ENCODE measurements at regions not wholly inside any gene's neighbourhood (a gene's known extent, or its start where the extent isn't known, plus 50 kb on each side); places are given as distances from the start of the nearest gene placed in this dataset.

DNA sequence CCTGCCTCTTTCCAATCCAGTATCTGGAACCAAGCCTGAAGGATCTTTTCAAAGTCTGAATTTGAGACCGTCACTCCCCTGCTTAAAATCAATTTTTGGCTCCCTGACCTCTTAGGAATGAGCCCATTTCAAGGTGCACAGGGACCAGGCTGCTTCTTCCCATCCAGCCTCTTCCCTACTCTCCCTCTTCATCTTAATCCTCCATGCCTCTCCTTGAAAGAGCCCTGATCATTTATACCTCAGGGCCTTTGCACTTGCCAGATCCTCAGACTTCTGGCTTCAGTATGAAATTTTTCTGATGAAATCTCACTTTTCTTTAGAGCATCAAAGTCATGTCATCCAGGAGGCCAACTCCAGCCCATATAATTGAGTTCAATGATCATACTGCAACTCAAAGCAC is 399.5 kb upstream of the CELF2 start:
- DNase-seq (ENCODE audit: low read depth, low spot score), result no peak

DNA sequence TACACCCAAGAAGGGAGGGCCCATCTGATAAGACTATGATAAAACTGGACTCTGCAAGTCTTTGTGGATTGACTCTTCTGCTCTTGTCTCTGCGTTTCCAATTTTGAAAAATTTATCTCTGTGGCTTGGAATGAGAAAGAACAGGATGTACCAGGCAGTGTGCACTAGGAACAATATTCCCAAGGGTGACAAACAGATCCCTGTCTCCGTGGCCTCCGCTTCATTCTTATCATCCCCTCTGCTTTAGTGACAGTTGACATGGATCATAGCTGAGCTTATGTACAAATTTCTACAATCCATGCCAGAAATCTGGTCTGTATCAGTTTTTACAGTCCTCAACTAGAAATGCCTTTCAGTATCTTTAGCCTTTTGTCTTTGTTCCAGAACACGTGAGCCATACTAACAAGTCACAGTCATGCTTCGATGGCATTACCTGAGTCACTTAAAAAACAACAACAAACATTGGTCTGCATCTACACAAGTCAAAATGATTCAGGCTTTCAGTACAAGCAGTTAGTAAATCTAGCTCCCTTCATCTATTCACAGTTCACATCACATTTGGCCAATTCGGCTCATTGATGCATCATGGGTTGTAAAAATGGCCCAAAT is 393.6 kb upstream of the CELF2 start:
- DNase-seq (ENCODE audit: low read depth, low spot score), result no peak

DNA sequence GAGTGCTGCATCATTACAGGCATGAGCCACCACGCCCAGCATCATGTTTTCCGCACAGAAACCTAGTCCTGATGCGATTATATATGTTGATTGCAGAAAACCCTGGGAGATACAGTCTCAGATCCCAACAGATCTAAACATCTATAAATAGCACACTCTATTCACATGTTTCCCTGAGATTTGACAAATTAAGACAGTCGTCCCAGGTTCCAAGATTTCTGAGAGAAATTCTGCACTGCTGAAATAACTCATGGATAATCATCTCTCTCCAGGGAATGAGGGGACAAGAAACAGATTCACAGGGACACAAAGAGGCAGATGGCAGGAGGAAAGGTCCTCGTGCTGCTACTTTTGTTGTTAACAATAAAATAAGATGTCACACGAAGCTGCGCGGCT is 393.1 kb upstream of the CELF2 start:
- DNase-seq (ENCODE audit: low read depth, low spot score), result no peak

DNA sequence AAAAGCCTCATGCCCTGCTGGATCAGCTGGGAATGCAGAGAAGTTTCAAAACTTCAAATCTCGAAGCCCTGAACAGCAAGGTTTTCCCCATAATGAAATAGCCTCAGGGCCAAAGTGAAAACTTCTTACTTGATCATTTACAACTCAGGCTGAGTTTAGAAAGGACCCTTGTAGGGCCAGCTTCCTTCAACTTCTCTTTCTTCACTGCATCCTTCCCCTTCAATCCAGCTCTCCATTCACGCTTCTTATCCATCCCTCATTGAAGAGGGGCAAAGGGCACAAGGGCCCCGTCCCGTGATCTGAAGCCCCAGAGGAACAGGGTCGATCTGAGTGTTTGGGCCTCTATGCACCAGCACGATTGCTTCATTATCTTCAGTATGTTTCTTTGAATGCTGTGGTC is 392.2 kb upstream of the CELF2 start:
- DNase-seq (ENCODE audit: low read depth, low spot score), result no peak

DNA sequence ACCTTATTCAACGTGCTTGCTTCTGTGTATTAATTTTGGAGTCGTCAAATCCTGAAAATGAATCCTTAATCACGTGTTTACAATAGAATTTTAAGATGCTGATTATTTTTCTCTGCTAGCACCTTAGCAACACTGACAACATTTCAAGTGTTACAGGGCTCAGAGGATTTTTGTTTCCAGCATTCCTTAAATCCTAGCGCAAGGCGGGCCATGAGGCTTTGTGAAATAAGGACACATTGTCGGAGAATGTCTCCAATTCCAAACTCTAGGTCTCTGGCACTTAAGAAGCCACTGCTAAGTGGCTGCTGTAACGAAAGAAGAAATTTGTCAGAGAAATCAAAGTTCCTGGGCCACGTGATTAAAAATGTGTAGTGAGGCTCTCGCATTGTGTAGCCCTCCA is 390.9 kb upstream of the CELF2 start:
- no peak for DNase-seq (ENCODE audit: low read depth, low spot score)

DNA sequence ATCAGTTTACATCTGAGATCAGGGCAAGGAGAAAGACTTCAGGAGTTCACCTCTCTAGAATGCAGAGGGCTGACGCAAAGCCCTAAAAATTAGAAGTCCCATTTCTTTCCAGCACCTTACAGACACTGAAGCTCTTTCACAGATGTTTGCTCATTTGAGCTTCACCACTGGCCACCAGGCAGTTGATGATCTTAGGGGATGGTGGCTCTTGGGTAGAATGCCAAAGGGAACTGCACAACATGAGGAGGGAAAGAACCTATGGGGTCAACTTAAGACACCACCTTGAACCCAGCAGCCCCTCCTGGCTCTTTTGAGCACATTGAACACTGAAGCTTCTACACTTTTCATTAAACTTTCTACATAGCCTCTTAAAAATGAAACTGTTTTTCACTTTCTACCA is 390.3 kb upstream of the CELF2 start:
- no peak for DNase-seq (ENCODE audit: low read depth, low spot score)

DNA sequence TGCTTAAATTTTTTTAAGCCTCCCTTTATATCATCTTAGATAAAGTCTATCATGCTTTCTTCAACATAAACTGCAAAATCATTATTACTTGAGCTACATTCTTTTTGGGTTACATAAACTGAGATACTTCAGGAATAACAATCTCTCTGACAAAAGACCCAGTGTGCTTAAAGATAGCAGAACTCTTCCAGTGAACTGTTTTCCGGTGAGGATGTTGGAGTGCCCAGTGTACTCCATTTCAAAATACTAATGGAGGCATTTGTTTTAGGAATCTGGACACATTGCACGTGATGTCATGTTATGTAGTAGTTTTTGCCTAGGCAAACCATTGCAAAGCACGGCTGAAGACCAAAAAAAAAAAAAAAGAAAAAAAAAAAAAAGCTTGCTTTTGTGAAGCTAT is 388.2 kb upstream of the CELF2 start:
- DNase-seq (ENCODE audit: low read depth, low spot score), result no peak

DNA sequence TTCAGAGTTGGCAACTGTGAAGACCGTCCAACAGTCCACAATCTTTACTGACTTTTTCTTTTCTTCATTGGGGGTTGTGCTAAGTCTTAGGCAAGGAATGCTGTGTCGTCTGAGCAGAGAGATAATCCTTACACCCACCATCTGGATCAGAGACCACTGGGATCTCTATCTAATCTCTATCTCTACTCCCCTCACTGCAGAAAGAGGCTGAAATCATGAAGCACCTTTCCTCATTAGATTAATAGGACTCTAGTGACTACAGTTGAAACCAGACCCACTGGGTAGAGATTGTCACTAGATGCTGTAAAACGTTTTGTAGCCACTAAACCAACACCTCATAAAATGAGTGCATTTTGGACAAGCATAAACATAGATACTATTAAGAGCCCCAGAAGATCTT is 387.4 kb upstream of the CELF2 start:
- no peak for DNase-seq (ENCODE audit: low read depth, low spot score)

DNA sequence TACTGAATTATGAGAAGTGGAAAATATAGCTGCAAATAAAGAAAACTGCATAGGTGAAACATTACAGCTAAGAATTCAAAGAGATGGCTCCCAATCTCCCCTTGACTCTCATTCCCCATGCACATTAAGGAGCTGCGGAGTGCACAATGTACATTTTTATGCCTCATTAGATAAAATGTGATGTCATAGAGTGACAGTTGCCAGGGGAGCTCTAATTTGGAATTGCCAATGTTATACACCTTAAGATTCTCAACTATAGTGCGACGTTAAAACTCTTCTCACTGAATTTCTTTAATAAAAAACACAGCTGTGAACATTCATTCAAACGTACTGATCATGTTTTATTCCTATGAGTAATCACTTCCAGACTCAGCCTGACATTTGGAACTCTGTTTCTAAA is 386.9 kb upstream of the CELF2 start:
- no peak for DNase-seq (ENCODE audit: low read depth, low spot score)

DNA sequence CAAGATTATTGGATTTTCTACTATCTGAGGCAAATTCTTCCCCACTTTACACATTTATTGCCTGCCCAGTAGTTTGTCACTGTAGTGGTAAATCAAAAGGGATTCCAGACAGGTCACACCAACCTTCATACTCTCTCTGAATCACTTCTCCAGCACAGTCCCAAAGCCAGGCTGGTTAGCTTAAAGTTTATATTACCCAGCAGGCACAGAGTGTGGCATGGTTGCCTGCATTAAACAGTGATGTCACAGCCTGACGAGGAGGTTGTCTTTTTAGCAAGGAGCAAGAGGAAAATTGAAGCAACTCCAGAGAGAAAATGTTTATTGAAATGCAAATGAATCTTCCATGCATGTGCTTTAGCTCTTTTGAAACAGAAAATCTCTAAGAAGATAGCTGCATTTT is 375.5 kb upstream of the CELF2 start:
- DNase-seq (ENCODE audit: low read depth, low spot score), result no peak

DNA sequence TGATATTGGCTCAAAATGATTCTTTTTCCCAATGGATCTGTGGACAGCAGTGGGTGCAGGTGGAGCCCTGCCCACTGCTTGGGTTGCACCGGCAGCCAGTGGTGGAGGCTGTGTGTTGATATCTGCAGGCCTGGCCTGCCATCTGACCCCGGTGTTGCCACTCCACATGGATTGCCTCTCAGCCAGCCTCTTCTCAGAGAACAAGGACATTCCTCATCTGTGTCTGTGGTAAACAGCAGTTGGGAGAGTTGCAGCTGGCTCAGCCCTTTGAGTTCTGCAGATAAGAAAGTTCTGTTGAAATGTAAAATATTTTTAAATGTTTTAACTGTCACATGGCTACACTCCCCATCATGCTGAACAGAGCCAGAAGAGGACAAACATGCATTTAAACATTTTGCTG is 374.9 kb upstream of the CELF2 start:
- DNase-seq (ENCODE audit: low read depth, low spot score), result no peak

DNA sequence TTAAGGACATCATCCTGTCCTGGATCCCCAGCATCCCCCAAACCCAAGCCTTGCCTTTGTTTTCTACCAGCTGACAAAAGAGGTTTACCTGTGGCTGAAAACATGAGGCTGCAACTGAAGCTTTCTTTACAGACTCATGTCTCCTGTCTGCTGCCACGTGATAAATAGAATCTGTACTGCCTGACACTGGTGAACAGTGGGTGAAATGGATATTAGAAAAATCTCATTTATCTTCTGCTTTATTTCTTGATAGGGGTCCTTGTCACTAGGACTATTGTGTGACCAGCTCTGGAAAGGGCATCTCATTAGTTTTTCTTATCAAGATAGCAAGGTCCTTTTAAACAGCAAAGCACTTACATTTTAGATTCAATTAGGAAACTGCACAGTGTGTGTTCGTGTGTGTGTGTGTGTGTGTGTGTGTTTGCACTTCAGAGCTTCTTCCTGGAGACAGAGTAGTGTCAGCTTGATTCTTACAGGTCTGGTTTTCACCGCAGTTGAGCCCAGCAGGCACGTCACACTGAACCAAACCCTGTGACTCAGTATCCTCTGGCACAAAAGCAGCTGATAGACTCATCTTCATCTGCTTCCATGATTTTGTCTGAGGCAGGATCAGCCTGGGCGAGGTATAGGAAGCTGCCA is 373.5 kb upstream of the CELF2 start:
- no peak for DNase-seq (ENCODE audit: low read depth, low spot score)

DNA sequence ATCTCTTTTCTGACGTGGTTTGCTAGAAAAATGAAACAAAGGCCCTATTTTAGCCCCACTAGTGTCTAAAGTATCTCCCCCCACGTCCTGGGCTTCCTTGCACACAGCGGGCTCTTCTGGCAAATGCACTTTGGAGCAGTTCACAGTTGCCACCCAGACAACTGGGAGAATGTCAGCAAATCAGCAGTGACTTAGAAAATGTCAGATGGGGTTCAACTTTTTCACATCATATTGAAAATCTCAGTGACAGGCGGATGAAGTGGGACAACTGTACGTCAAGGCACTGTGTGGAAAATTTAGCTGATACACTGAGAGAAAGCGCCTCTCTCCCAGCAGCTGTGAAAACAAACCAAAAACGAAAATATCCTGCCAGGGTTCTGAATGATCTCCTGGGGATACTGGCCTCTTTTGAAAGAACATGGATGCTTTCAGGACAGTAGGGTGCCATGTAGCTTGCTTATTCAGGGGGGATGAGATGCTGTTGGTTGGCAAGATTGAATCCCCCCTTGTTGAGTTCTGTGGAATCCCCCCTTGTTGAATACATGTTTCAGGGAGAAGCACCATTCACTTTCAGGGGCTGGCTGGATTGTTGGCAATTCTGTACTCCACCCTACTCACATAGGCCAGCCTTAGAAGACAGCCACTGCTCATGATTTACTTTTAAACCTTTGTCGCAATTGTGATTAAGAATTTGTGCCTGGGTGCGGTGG is 372.8 kb upstream of the CELF2 start:
- DNase-seq (ENCODE audit: low read depth, low spot score), result no peak

DNA sequence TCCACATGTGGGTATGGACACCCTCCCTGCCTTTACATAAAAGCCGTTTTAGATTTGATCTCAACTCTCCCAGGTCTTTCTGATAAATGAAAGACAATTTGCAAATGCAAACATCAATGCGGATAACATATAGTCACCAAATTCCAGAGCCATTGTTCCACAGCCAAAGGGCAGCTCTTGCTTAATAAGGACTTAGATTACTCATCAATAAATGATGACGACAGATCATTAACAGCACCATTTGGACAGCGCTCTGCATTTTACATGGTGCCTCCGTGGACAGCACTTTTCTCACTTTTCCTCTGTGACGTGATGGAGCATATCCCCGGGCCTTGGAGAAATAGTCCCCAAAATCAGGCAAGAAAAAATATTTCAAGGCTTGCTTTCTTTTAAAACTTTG is 370.3 kb upstream of the CELF2 start:
- DNase-seq (ENCODE audit: low read depth, low spot score), result no peak

DNA sequence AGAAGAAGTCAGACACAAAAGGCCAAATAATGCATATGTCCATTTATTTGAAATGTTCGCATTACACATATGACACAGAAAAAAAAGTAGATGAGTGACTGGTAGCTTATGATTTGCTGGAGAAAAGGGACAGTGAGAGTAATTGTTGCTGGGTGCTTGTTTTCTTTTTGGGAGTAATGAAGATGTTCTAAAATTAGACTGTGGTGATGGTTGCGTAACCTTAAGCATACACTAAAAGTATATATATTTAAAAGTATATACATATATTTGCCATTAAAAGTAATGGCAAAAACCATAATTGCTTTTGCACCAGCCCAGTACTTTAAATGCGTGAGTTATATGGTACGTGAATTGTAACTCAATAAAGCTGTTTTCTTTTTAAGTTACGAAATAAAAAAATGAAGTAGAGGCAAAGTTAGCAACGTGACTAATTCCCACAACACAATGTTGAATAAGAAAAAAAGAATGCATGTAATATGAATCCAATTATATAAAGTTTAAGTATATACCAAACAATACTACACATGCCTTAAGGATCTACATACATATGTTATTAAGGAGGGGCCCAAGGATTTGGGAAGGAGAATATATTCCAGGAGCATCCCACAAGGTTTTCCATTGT is 360.4 kb upstream of the CELF2 start:
- DNase-seq (ENCODE audit: low read depth, low spot score), result no peak

DNA sequence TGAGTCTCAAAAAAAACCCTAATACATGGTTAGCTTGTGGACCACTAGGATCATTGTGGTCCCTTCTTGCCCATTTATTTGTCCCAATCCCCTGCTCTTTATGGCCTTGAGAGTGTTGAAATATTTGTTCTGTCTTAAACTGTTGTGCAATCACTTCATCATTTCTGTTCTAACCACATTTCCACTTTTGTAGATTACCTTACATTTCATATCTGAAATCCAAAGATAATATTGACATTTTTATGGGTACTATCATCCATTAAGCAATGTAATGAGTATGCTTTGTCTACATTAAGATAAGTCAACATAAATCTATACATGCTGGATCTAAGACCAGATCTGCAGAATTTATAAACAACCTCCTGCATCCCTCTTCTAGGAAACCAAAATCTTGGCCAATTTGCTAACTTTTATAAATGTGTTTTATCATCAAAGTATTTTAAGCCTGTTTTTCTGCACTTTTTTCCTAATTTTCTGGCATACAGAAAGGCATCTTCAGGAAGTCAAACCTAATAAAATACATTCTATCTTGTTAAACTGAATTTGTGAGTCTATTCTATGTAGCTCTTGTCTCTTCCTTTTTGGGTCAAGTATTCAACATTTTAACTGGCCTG is 359.4 kb upstream of the CELF2 start:
- no peak for DNase-seq (ENCODE audit: low read depth, low spot score)

DNA sequence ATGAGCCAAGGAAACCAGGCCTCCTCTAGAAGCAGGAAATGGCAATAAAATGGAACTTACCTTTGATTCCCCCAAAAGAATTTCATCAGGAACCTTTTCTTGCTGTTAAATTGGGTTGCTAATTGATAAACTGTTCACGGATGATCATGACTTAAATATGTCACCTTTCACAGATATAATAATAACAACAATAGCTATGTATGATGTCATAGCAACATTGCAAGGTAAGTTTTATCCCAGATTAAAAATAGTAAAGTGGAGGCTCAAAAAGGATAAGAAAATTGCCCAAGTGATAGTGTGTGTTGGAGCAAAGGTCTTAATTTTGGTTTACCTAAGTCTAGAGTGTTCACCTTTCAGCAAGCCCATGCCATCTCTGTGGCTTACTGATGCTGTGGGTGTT is 357.6 kb upstream of the CELF2 start:
- no peak for DNase-seq (ENCODE audit: low read depth, low spot score)

DNA sequence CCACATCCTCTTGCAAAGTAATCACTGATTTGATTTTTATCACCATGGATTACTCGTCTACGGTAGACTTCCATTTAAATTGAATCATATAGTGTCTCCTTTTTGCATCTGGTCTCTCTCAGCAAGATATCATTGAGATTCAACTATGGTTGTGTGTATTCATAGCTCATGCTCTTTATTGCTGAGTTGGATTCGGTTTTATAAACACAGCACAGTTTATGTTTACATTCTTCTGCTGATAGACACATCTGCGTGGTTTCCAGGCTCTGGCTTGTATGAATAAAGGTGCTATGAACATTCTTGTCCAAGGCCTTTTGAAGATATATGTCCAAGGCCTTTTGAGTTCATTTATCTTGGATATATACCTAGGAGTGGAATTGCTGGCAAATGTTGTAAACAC is 356.5 kb upstream of the CELF2 start:
- no peak for DNase-seq (ENCODE audit: low read depth, low spot score)

DNA sequence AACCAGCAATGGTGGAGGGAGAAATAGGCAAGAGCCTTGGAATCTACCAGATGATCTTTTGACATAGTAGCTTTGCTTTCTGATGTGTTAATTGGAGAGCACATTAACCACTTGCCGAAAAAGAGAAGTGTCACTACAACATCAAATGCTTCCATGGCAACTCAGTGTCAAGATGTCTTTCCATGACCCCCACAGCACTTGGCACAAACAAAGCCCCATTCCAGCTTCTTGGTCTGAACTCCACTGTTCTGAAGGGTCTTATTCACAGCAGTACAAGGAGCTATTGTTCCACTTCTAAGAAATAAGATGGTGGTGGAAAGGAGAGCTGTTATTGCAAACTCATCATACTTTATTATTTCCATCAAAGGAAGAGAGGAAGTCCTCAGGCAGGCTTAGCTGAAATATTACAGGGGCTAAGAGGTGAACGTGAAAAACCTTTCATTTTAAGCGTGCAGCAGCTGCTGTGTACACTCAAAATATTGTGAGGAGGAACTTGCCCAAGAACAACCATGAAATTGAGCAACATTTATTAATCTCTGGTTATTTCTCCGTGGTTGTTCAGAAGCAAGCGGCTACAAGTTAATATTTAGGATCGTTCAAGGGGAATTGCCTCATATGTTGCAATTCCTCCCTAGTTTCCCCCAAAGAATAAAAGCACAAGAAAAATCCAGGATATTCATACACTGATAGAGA is 354.8 kb upstream of the CELF2 start:
- DNase-seq (ENCODE audit: low read depth, low spot score), result no peak

DNA sequence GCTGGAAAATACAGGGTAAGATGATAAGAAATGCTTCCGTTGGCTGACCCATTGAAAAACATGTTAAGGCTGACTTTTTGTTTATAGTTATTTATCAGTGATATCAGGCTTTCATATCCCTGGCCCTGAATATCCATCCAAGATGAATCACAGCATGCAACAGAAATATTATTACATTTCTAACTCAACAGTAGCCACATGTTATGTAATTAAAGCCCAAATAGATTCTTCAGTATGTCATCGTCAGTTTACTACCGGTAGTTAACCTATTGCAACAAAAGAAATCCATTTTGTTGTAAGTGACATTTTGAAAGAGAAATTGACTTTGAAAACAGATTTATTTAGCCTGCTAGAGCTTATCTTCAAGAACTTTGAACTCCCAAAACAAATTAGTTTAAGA is 354.1 kb upstream of the CELF2 start:
- no peak for DNase-seq (ENCODE audit: low read depth, low spot score)

DNA sequence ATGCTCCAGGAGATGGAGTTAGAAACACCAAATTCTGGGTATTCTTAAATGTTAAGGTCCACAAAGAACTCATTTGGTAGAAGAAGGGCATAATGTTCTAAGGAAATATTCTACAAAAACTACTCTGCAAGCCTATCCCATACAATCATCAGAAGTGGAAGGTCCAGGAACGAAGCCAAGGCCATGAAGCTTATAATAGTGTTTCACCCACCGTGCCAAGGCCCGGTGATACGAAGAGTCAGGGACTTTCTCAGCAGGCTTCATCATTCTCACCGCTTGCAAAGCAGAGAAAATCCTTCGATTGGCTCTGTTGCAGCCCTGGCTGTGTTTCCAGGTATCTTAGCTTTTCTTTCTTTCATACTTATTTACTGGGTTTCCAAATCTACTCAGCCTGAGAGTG is 351.9 kb upstream of the CELF2 start:
- DNase-seq (ENCODE audit: low read depth, low spot score), result no peak

DNA sequence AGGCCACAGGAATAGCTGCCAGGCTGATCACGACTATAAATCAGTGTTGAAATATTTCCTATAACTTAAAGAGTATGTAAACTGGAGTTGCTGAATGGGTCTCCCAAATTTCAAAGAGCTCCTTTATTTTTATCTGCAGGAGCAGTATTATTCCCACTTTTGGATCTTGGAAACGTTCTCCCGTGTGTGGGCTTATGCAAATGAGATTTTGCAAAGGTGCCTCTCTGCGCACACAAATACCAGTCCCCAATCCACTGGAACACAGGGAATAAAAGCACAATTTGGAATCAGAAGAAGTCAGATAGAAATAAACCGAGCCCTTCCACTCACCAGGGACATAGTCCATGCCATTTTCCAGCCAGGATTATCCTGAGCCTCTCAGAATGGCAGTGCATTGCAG is 350.2 kb upstream of the CELF2 start:
- no peak for DNase-seq (ENCODE audit: low read depth, low spot score)

Measured in iPS DF 19.7 (cell line).